PFSK-1 (cell line): ENCODE measurements at regions not wholly inside any gene's neighbourhood (a gene's known extent, or its start where the extent isn't known, plus 50 kb on each side); places are given as distances from the start of the nearest gene placed in this dataset.

Experiments used
- FOXP2 ChIP-seq: optimal IDR thresholded peaks from 2 replicates; pipeline ENCODE3; 2011; ENCODE audit warnings: borderline replicate concordance, control low read depth, inconsistent platforms; ENCODE audit not compliant: insufficient read depth; ENCODE audit errors: extremely low read length, extremely low read depth
- POLR2AphosphoS5 ChIP-seq: IDR thresholded peaks from 2 replicates; pipeline ENCODE4 v1.6.1; 2012; ENCODE audit warnings: low read depth, mild to moderate bottlenecking, control low read depth, low read length, moderate library complexity
- SIN3A ChIP-seq: IDR thresholded peaks from 2 replicates; pipeline ENCODE4 v1.6.1; 2012; ENCODE audit warnings: mild to moderate bottlenecking, low read length, moderate library complexity, borderline replicate concordance; ENCODE audit not compliant: insufficient read depth
- TAF1 ChIP-seq: IDR thresholded peaks from 2 replicates; pipeline ENCODE4 v1.6.1; 2012; ENCODE audit warnings: low read length, control low read depth, borderline replicate concordance; ENCODE audit not compliant: insufficient read depth
- TF ChIP-seq, protein P1 (sequence below), 2 experiments: IDR thresholded peaks; 2 replicates each; pipeline versions ENCODE4 v1.6.1 to v1.8.0; 2011 to 2012; ENCODE audit warnings: low read depth in 2 of 2, low read length in 2 of 2, control low read depth in 1 of 2, inconsistent platforms in 1 of 2, mild to moderate bottlenecking in 1 of 2, moderate library complexity in 1 of 2; ENCODE audit not compliant: insufficient read depth in 1 of 2

GRCh38 chr3:182440101-182440500 lies 353.2 kb upstream of the ATP11B start:
- TF ChIP-seq, protein P1, sequence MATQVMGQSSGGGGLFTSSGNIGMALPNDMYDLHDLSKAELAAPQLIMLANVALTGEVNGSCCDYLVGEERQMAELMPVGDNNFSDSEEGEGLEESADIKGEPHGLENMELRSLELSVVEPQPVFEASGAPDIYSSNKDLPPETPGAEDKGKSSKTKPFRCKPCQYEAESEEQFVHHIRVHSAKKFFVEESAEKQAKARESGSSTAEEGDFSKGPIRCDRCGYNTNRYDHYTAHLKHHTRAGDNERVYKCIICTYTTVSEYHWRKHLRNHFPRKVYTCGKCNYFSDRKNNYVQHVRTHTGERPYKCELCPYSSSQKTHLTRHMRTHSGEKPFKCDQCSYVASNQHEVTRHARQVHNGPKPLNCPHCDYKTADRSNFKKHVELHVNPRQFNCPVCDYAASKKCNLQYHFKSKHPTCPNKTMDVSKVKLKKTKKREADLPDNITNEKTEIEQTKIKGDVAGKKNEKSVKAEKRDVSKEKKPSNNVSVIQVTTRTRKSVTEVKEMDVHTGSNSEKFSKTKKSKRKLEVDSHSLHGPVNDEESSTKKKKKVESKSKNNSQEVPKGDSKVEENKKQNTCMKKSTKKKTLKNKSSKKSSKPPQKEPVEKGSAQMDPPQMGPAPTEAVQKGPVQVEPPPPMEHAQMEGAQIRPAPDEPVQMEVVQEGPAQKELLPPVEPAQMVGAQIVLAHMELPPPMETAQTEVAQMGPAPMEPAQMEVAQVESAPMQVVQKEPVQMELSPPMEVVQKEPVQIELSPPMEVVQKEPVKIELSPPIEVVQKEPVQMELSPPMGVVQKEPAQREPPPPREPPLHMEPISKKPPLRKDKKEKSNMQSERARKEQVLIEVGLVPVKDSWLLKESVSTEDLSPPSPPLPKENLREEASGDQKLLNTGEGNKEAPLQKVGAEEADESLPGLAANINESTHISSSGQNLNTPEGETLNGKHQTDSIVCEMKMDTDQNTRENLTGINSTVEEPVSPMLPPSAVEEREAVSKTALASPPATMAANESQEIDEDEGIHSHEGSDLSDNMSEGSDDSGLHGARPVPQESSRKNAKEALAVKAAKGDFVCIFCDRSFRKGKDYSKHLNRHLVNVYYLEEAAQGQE (IDR thresholded peaks at IDR 0.05; ENCODE audit: insufficient read depth in 1 of 2, low read depth in 2 of 2, low read length in 2 of 2), result no peak
- no peak for TF ChIP-seq SIN3A
- no peak for TF ChIP-seq TAF1
- TF ChIP-seq FOXP2, result no peak
- TF ChIP-seq POLR2AphosphoS5, result no peak

- TF ChIP-seq POLR2AphosphoS5, result no peak
- TF ChIP-seq, protein P1 (IDR thresholded peaks at IDR 0.05; ENCODE audit: insufficient read depth in 1 of 2, low read depth in 2 of 2, low read length in 2 of 2), result no peak
- TF ChIP-seq SIN3A, result no peak
- TF ChIP-seq TAF1, result no peak
- TF ChIP-seq FOXP2, result no peak
Measured at GRCh38 chr3:182445576-182445975, 347.7 kb upstream of the ATP11B start.

DNA sequence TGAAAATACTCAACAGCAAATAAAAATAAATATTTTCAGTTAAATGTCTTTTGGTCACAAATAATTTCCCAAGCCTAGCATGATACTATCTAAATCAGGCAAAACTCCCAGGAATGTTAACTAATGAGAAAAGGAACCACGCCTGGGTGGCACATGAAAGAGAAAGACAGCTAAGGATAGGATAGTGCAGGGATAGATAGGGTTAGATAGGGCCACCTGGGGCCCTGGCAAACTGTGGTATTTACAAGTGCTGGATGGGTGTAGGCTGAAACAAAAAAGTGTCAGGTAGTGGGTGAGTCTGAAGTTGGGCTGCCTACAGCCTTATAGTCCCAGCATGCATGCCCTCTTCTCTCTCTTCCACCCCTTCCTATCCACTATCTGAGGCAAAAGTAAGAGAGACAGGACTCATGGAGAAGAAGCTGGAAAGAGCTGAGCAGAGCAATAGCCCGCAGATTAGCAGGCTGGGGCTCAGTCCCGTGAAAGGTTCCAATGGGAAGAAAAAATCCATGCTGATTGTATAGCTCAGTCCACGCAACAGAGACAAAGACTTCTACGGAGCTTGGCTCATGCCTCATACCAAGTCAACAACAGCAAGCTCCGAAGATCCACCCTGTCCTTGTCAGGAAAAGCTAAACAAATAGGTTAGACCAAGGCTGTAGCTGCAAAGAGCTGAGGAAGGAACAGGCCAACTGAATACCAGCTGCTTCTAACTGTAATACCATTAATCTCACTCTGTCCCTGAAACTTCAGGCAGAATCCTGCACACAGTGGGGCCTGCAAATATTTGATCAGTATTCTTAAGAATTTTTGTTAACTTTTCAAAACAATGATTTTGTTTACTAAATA lies 342.1 kb upstream of the ATP11B start:
- TF ChIP-seq POLR2AphosphoS5 (no peak), SIN3A (no peak), FOXP2 (no peak), TAF1 (no peak)
- TF ChIP-seq, protein P1 (IDR thresholded peaks at IDR 0.05; ENCODE audit: insufficient read depth in 1 of 2, low read depth in 2 of 2, low read length in 2 of 2), result no peak

DNA sequence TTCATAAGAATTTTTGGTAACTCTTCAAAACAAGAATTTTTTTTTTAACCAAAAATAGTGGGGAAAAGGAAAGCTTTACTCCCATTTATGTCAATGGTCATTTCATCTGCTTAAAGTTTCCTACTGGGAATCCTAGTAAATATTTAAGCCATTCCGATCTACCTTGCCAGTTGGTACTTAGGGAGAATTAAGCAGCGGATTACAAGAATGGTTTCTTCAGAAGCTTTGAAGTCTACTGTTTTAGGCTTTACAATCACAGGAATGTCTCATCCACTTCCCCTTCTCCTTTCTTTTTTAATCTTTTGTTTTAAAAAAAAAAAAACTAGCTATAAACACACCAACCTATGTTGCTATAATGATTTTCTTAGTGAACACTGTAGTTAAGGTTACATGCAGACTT lies 341.4 kb upstream of the ATP11B start:
- TF ChIP-seq FOXP2, result no peak
- TF ChIP-seq TAF1, result no peak
- TF ChIP-seq, protein P1 (IDR thresholded peaks at IDR 0.05; ENCODE audit: insufficient read depth in 1 of 2, low read depth in 2 of 2, low read length in 2 of 2), result no peak
